Psoas muscle (tissue), 7 donors: ENCODE measurements at regions not wholly inside any gene's neighbourhood (a gene's known extent, or its start where the extent isn't known, plus 50 kb on each side); places are given as distances from the start of the nearest gene placed in this dataset.

Source experiments
- ATAC-seq, 4 donors: fragments of 200-7000 bp; cut with Tn5 transposase; one replicate each; pipeline ENCODE4 v1.9.1; 2020; ENCODE audit warnings: moderate library complexity in 3 of 4, mild to moderate bottlenecking in 2 of 4
- DNase-seq, 2 donors: peaks; one replicate each; pipeline ENCODE4 v3.0.0-alpha.2; 2020
- H3K27ac ChIP-seq: fragments of 200-600 bp; one replicate; pipeline ENCODE4 v1.8.0; 2022
- H3K27me3 ChIP-seq, 3 donors: fragments of 200-600 bp in 1 of 3; one replicate each; pipeline versions ENCODE4 v1.6.1 to v1.8.0; 2013 to 2022; ENCODE audit warnings: low read length in 2 of 3, mild to moderate bottlenecking in 2 of 3, moderate library complexity in 1 of 3; ENCODE audit not compliant: insufficient read depth in 3 of 3
- H3K36me3 ChIP-seq, 2 donors: fragments of 200-600 bp in 1 of 2; one replicate each; pipeline versions ENCODE4 v1.6.1 to v1.8.0; 2013 to 2022; ENCODE audit warnings: low read depth in 1 of 2, mild to moderate bottlenecking in 1 of 2, moderate library complexity in 1 of 2; ENCODE audit not compliant: insufficient read depth in 1 of 2
- H3K4me1 ChIP-seq: fragments of 200-600 bp; one replicate; pipeline ENCODE4 v1.8.0; 2022
- H3K4me3 ChIP-seq: fragments of 200-600 bp; one replicate; pipeline ENCODE4 v1.8.0; 2022; ENCODE audit warnings: mild to moderate bottlenecking
- H3K9me3 ChIP-seq: fragments of 200-600 bp; one replicate; pipeline ENCODE4 v1.8.0; 2022
- WGBS, 3 donors: extraction: QIAGEN DNeasy Blood & Tissue Kit; methylation state at CpG; one replicate each; pipeline versions ENCODE4 v1.1.6 to v1.1.7; 2013; 5-methylcytosine and 5-hydroxymethylcytosine counted together
- intact Hi-C, 2 donors: fragments of 100-400 bp; cut with DNase I; formaldehyde crosslinking; loops; one replicate each; pipeline versions ENCODE4 v1.11.0 to v1.14.2; 2022
- TF ChIP-seq, protein P1 (sequence below): fragments of 200-600 bp; IDR thresholded peaks from one replicate; pipeline ENCODE4 v1.8.0; 2022; ENCODE audit warnings: antibody characterized with exemption
- donor health status: healthy with polysubstance abuse.
- donor health status: DM: no; HTN: no; CAD: no; lungs with moderate emphysema.
- donor health status: Bipolar disorder and iron deficiency.
- donor health status: healthy.
- donor health status: DM: yes; HTN: yes; CAD: no.
- donor health status: DM: no; HTN: no; CAD: no.
- donor health status: DM: yes; HTN: yes; CAD: no.

DNA sequence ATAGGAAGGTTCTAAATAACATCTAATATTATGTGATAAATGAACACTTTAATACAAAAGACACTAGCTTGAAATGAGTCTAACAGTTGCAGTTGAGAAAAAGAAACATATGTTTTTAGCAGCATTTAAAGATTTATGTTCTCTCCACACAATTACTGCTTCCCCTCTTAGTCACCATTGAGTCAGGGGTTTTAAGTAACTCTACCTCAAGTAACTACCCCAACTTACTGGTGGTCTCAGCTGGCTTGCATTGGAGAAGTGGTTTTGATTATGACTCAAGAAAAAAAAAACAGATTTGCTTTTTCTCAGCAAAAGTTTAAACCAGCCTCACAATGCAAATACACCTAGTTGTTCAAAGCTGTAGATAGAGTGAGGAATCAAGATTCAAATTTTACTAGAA lies 1216.5 kb upstream of the CDH9 start:
- Histone ChIP-seq H3K27me3 (no peaks in the 10 kb centered on the region), H3K4me3 (no peak overlapping the region), H3K9me3 (no peaks in the 10 kb centered on the region), H3K4me1 (no peaks in the 10 kb centered on the region), H3K36me3 (no peaks in the 10 kb centered on the region), H3K27ac (no peak overlapping the region)
- intact Hi-C loops = no loop called here
- TF ChIP-seq, protein P1, sequence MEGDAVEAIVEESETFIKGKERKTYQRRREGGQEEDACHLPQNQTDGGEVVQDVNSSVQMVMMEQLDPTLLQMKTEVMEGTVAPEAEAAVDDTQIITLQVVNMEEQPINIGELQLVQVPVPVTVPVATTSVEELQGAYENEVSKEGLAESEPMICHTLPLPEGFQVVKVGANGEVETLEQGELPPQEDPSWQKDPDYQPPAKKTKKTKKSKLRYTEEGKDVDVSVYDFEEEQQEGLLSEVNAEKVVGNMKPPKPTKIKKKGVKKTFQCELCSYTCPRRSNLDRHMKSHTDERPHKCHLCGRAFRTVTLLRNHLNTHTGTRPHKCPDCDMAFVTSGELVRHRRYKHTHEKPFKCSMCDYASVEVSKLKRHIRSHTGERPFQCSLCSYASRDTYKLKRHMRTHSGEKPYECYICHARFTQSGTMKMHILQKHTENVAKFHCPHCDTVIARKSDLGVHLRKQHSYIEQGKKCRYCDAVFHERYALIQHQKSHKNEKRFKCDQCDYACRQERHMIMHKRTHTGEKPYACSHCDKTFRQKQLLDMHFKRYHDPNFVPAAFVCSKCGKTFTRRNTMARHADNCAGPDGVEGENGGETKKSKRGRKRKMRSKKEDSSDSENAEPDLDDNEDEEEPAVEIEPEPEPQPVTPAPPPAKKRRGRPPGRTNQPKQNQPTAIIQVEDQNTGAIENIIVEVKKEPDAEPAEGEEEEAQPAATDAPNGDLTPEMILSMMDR = no peak
- ATAC-seq (no peak), DNase-seq (no peak)

DNA sequence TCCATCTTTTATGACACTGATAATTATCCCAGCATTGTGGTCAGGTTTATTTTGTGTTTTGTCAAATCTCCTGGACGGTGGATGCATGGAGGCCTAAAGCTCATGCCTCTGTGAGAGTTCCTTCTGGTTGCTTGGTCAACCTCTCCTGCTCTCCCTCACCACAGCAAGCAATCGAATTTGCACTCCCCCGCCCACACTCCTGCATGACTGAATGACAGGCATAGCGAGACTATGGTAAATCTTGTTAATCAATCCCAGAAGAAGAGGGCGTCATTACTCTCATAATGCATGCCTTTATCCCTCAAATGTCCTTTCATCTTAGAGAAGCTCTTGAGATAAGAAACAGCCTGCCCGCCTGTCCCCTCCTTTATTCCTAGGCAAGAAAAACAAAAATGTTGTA lies 1215.0 kb upstream of the CDH9 start:
- intact Hi-C loops = no loop called here
- Histone ChIP-seq H3K27me3 (no peaks in the 10 kb centered on the region), H3K4me3 (no peak overlapping the region), H3K9me3 (no peaks in the 10 kb centered on the region), H3K27ac (no peak overlapping the region), H3K4me1 (no peaks in the 10 kb centered on the region), H3K36me3 (no peaks in the 10 kb centered on the region)
- 70 to 72% (median 72%) methylated on average over 6 of the region's 6 CpGs for WGBS, 3 donors
- no peak for DNase-seq
- no peak for ATAC-seq
- TF ChIP-seq, protein P1 = no peak

DNA sequence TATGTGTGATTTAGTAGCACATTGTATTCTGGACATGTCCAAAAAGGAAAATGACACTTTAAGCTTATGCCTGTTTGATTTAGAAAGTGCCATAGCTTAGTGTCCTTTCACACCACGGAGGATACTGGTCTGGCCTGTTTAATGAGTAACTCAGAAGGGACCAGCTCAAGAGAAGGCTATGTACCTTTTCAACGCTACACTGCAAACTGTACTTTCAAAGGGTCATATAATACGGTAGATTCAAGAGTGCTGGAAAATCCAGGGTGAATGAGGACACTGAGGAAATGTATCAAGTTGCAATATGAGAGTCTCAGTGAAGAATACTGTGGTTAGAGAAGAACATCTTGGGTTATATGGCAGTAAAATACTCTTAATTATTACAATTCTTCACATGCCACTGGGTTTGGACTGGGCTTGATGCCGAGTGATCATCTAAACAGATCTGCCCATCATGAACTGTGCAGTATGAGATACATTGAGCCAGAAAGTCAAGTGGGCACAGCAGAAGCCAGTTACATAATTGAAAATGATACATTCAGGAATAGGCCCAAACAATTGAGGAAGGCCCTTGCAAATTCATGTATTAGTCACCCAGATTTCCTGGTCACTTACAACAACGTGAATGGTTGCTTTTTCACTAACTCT lies 1211.5 kb upstream of the CDH9 start:
- Histone ChIP-seq H3K9me3 (no peaks in the 10 kb centered on the region), H3K4me1 (no peaks in the 10 kb centered on the region), H3K36me3 (no peaks in the 10 kb centered on the region), H3K27me3 (no peaks in the 10 kb centered on the region), H3K27ac (no peak overlapping the region), H3K4me3 (no peak overlapping the region)
- WGBS, 3 donors = 72 to 78% (median 74%) methylated on average over 5 of the region's 5 CpGs
- DNase-seq = no peak
- TF ChIP-seq, protein P1 = no peak
- ATAC-seq = no peak
- intact Hi-C loops = no loop called here

DNA sequence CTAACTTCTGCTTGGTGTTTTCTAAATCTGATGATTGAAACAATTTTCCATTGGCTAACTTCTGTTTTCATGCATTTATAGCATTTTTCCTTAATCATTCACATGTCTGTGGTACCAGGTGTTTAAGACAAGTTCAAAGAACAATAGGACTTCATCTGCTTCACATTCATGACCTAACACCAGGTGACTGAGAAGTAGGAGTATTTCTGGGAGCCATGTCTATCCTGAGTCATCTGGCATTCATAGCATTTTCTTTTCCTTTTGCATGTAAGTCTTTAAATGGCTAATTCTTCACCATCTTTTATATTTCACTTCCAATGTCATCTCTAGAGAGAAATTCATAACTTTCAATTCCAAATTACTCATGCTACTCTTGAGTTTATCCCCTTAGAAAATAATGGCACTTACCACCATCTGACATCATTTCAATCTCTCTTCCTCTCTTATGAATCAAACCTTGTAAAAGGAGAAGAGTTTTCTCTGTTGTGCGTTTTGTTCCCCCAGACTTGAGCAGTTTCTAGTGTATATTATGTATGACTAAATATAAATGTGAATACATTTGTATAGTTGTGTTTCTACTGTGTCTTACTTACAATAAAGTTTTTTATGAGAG lies 1196.1 kb upstream of the CDH9 start:
- intact Hi-C loops = no loop called here
- Histone ChIP-seq H3K36me3 (no peaks in the 10 kb centered on the region), H3K4me3 (no peak overlapping the region), H3K27ac (no peak overlapping the region), H3K27me3 (no peaks in the 10 kb centered on the region), H3K9me3 (no peaks in the 10 kb centered on the region), H3K4me1 (no peaks in the 10 kb centered on the region)
- TF ChIP-seq, protein P1 = no peak
- WGBS, 3 donors = 65 to 89% (median 78%) methylated on average over 1 of the region's 1 CpG
- no peak for DNase-seq
- ATAC-seq = no peak

DNA sequence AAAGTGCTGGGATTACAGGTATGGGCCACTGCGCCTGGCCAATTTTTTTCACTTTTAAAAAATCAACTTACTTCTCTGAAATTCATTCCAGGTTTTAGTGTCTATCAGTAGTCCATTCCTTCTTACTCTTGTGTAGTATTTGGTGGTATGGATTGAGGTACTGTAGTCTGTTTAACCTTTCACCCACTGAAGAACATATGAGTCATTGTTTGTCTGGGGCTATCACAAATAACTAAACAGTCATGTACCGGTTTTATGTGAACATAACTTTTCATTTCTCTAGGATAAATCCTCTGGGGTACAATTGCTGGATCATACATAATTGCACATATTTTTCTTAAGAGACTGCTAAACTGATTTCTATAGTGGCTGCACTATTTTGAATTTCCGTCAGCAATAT lies 1188.0 kb upstream of the CDH9 start:
- H3K4me3 ChIP-seq = no peak overlapping the region
- TF ChIP-seq, protein P1 = no peak
- no peaks in the 10 kb centered on the region for H3K27me3 ChIP-seq
- DNase-seq (no peak), ATAC-seq (no peak)
- H3K36me3 ChIP-seq = no peaks in the 10 kb centered on the region
- no peaks in the 10 kb centered on the region for H3K4me1 ChIP-seq
- WGBS, 3 donors = 73 to 78% (median 75%) methylated on average over 3 of the region's 3 CpGs
- intact Hi-C loops = loop anchor here in 1 of 2 donors (5.0 kb wide), 1 partner anchor 1806 kb away; no protein-coding TSS in a partner anchor
- no peak overlapping the region for H3K27ac ChIP-seq
- peaks cover 6% of the 10 kb centered on the region for H3K9me3 ChIP-seq
